HG03045 (cell line): ENCODE measurements at regions not wholly inside any gene's neighbourhood (a gene's known extent, or its start where the extent isn't known, plus 50 kb on each side); places are given as distances from the start of the nearest gene placed in this dataset.

Experiments used
- ATAC-seq: cut with Tn5 transposase; IDR thresholded peaks from one replicate; pipeline ENCODE4 v1.9.1; 2021; ENCODE audit warnings: mild to moderate bottlenecking, moderate library complexity; ENCODE audit not compliant: unreplicated experiment

GRCh38 chr21:27213303-27213702 lies 246.4 kb upstream of the ADAMTS5 start:
- no peak for ATAC-seq

- ATAC-seq: no peak
These were observed 245.6 kb upstream of the ADAMTS5 start for GRCh38 chr21:27212441-27212840.

- ATAC-seq: no peak
These were observed 242.7 kb upstream of the ADAMTS5 start for GRCh38 chr21:27209546-27209945.

GRCh38 chr21:27206368-27206982 lies 239.6 kb upstream of the ADAMTS5 start:
- ATAC-seq: no peak

GRCh38 chr21:27202301-27202700 lies 235.4 kb upstream of the ADAMTS5 start:
- no peak for ATAC-seq

- no peak for ATAC-seq
These were observed 234.3 kb upstream of the ADAMTS5 start for GRCh38 chr21:27201197-27201596.

GRCh38 chr21:27196651-27197050 lies 229.8 kb upstream of the ADAMTS5 start:
- no peak for ATAC-seq

- ATAC-seq: no peak
These were observed 225.5 kb upstream of the ADAMTS5 start for GRCh38 chr21:27192281-27192949.

GRCh38 chr21:27190601-27191000 lies 223.7 kb upstream of the ADAMTS5 start:
- ATAC-seq: no peak

- no peak for ATAC-seq
These were observed 223.0 kb upstream of the ADAMTS5 start for GRCh38 chr21:27189870-27190269.

- ATAC-seq: no peak
These were observed 206.2 kb upstream of the ADAMTS5 start for GRCh38 chr21:27173053-27173452.

- no peak for ATAC-seq
These were observed 204.8 kb upstream of the ADAMTS5 start for GRCh38 chr21:27171707-27172106.

- no peak for ATAC-seq
These were observed 201.2 kb upstream of the ADAMTS5 start for GRCh38 chr21:27168084-27168483.

GRCh38 chr21:27164208-27165177 lies 197.6 kb upstream of the ADAMTS5 start:
- ATAC-seq: no peak

GRCh38 chr21:27158967-27159366 lies 192.1 kb upstream of the ADAMTS5 start:
- no peak for ATAC-seq

- ATAC-seq: no peak
These were observed 190.2 kb upstream of the ADAMTS5 start for GRCh38 chr21:27157097-27157496.

- no peak for ATAC-seq
These were observed 189.8 kb upstream of the ADAMTS5 start for GRCh38 chr21:27156666-27157065.

- ATAC-seq: no peak
These were observed 188.2 kb upstream of the ADAMTS5 start for GRCh38 chr21:27155130-27155500.

- ATAC-seq: no peak
These were observed 187.7 kb upstream of the ADAMTS5 start for GRCh38 chr21:27154451-27155129.

- ATAC-seq: no peak
These were observed 186.1 kb upstream of the ADAMTS5 start for GRCh38 chr21:27152996-27153395.

GRCh38 chr21:27149034-27149433 lies 182.1 kb upstream of the ADAMTS5 start:
- ATAC-seq: no peak
